HG03039 (cell line): ENCODE measurements at regions not wholly inside any gene's neighbourhood (a gene's known extent, or its start where the extent isn't known, plus 50 kb on each side); places are given as distances from the start of the nearest gene placed in this dataset.

Source experiments
- ATAC-seq: cut with Tn5 transposase; IDR thresholded peaks from one replicate; pipeline ENCODE4 v1.9.1; 2021; ENCODE audit warnings: mild to moderate bottlenecking, moderate library complexity; ENCODE audit not compliant: unreplicated experiment

DNA sequence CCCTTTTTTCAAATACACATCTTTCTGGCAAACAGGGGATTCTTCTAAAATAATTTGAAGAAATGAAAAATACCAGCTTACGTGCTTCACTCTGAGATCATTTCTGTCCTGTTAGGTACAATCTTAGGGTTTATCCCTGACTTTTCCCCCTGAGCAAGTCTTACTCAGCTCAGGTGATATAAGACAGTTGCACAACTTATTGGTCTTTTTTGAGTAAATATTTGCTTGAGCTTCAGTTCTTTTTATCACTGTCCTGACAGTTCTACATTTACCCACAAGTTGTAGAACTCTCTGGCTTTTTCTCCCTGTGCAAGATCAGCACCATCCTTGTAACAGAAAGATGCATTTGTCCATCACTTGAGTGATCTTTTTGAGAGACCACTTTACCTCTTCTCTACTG lies 84.9 kb downstream of the MID1IP1 start:
- ATAC-seq = no peak

DNA sequence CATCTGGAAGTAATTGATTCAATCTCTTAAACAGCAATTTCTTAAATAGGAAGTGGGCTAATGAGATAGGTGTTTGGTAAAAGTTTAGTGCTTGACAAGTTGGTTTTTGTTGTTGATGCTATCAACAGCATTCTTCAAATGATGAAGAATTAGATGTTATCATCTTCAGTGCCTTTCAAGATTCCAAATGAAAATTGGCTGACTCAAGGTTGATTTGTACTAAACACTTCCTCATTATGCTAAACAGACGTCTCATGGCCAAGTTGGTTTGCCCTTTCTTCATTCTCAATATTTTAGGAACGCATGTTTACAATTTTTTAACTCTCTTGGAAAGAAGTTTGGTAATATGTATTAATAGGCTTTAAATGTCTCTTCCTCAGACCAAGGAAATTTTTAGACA lies 86.0 kb downstream of the MID1IP1 start:
- ATAC-seq = no peak

DNA sequence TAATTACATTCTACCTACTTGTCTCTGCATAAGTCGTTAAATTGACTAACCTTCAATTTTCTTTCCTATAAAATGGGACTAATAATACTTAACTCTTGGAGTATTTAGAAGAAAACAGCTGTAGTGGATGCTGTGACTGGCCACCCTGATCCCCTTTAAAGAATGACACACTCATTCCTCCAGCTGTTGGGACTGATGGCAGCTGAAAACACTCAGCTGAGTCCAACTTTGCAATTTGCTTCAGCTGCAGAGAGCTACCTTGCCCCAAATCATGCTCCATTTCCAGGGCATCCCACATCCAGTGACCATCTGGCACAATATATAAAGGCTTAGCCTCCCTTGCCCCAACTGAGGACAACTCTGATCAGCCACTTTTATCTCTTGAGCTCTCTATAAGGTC lies 89.1 kb downstream of the MID1IP1 start:
- ATAC-seq = no peak

DNA sequence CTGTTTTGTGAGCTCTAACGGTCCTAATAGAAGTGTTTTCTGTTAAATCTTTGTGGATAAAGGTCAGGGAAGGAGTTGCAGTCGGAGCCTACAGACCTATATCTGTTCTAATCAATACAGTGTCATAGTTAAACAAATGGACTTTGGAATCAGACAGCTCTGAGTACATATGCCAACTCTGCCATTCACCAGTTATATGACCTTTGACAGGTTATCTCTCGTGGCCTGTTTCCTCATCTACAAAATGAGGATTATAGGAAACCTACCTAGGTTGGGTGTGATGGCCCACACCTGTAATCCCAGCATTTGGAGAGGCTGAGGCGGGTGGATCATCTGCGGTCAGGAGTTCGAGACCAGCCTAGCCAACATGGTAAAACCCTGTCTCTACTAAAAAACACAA lies 89.7 kb downstream of the MID1IP1 start:
- no peak for ATAC-seq

DNA sequence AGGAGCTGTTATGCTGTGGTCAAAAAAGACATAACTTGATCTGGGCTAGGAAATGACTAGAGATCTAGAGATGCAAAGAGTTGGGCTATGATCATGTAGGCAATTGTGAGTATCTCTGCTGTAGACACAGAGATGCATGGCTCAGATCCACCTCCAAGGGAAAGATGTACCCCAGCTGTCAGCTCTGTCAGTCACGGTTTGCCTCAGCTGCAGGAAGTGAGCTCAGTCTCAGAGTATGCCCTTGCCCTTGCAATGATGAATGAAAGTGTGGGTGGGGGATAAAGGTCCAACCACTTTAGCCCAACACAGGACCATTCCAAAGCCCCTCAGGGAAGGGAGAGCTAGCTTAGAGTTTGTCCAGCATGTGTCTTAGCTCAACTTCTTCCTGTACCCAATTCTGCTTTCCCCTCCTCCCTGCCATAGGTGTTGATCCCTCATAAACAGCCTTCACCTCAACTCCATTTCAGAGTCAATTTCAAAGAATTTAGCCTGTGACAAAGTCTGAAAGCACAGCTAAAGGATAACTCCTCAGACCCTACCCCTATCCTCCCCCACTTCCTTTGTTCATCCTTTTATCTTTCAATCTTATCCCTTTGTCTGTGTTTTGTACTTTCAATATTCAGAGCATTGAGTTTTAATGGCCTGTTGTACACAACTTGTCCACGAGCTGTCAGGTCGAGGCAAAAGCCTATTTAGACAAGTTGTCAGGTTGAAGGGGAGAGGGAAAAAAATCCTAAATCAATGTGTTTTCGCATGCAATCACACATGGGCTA lies 90.6 kb downstream of the MID1IP1 start:
- ATAC-seq = peak; percentile 62

DNA sequence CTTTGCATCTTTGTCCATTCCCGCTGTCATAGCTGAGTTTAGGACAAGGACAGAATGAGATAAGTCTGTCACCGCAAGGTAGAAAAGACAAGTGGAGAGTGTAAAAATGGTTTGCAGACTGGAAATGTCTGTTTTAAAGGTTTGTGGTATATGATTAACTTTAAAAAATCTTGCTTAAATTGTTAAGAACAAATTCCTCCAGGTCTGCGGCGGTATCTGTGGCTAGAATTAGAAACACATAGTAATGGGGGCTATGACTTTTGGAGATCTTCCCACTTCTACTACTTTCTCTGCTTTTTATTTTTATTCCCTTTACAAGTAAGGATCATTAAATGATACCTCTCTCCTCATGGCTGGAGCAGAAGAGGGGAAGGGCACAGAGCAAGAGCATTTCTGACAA lies 92.2 kb downstream of the MID1IP1 start:
- no peak for ATAC-seq

DNA sequence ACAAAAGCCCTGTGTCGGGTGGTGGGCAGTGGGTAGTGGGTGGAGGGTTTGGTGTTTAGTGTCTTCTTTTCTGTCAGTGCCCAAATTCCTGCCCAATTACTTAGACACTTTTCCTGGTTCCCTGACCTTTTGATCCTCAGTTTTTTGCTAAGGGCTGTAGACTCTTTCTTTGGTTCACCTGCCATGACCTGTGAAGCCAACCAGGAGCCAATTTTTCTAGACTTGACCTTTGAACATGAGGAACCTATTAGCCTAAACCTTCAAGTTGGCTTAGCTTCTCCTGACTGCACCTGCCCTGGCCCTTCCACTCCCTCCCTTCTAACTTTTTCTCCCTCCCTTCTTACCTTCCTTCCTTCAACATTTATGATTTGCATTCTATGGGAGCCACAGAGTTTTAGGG lies 94.5 kb downstream of the MID1IP1 start:
- ATAC-seq = no peak

DNA sequence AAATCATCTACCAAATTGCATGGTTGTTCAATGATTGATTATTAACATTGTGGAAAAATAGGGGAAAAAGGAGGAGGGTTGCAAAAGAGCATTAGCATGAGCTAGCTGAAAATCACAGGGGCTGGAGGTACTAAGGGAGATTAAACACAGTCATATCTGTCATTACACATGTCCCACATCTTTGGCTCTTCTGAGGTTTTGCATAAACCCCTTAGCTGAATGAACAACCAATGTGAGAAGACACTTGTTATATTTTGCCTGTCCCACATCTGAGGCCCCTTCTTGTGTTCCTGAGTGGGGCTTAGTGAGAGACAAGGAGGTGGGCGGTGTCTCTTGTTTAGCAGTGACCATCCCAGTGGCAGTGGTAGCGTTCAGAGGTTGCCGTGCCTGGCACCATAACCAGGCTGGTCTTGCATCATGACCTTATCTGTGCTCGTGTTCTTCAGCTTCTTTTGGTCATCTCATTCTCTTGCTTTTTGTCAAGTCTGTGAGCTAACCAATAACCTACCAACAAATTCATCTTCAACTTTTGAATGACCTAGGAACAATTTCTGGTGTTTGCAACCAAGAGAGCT lies 95.6 kb downstream of the MID1IP1 start:
- no peak for ATAC-seq

DNA sequence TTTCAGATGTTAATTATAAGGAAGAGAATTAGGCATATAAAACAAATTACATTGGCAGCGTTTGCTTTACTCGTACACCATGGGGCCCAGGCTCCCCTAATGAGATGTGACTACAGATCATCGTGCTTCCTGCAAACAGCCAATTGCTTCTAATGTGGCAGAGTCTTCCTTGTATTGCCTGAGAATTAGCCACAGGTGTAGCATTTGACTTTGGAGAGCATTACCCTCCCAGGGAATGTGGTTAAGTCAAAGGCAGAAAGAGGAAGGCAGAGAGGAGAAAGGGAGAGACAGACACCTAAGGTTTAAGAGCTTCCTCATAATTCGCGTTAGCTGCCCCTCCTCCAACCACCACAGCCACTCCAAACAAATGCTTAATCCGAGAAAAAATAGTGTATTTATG lies 97.0 kb downstream of the MID1IP1 start:
- ATAC-seq = no peak

DNA sequence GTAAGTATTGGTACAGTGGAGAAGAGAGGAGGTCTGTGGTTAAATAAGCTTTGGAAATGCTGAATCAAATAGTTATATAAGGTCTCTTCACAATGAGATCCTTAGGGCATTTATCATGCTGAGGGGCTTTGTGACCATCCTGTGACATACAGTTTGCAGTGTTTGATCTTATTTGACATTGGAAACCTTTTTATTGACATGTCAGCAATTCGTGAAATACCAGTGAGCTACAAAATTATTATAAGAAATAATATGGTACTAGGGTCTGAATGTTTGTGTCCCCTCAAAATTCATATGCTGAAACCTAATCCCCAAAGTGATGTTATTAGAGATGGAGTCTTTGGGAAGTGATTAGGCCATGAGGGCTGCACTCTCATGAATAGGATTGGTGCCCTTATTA lies 98.4 kb downstream of the MID1IP1 start:
- no peak for ATAC-seq

DNA sequence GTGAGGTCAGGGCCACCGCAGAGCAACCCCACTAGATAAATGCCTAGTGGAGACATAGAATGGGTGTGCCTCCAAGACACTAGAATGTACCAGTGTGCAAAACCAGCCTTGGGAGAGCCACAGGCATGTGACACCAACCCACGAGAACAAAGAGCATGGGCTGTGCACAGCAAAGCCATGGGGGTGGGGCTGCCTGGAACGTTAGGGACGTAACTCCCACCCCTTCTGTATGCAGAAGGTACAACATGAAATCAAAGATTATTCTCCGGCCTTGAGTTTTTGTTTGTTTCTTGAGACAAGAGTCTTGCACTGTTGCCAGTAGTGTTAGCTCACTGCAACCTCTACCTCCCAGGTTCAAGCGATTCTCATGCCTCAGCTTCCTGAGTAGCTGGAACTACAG lies 99.5 kb downstream of the MID1IP1 start:
- ATAC-seq = no peak

DNA sequence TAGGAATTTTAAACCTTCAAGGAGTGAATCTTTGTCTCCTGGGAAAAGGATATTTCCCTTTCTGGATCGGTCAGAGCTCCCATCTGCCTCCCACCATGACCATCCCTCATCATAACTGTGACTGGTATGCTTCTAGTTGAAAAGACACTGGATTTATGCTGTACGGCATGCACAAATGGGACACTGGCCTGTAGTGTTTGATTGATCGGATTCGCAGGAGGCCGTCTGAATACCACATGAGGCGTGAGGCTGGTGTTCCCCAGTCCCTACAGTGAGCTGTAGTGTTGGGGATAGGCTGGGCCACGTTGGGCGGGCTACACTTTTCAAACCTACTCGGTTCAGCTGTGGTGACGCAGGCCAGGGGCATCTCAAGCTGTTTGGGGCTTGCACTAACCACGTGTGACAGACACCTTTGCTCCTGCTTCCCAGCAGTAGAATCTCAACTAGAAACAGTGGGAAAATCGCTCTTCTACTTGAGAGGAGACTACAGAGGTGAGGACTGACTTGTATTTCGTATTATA lies 101.8 kb downstream of the MID1IP1 start:
- ATAC-seq = no peak

DNA sequence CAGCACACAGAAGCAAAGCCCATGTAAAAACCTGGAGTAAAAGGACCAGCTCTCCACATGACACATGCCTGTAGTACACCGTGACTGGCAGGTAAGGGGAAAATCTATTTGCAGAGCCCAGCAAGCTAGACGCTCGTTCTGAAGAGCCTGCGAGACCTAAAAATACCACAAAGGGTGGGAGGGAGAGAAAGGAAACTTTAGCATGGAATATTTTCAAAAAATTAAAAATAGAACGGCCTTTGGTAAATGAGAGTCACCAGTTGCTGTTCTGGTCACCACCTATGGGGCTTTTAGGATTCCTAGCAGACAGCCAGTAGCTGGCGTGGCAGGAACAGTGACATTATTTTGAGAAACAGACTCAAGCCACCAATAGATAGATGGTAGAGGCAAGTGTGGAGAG lies 115.5 kb downstream of the MID1IP1 start:
- ATAC-seq = no peak

DNA sequence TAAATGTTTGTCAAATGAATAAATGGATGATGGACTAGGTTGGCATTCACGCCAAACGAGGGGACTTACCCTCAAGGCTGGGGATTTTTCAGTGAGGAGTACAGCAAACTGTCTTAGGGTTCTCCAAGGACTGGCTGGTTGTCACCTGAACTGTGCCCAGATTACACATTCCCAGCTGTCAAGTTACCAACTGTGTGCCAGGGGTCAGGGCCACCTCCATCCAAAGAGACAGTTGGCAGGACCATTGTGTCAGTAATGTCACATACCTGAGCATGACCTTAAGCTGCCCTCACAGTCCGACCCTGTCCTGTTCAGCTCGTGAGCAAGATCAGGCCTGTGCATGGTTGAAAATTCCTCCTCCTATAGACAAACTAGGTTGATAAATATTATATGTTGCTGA lies 116.7 kb downstream of the MID1IP1 start:
- ATAC-seq = no peak

DNA sequence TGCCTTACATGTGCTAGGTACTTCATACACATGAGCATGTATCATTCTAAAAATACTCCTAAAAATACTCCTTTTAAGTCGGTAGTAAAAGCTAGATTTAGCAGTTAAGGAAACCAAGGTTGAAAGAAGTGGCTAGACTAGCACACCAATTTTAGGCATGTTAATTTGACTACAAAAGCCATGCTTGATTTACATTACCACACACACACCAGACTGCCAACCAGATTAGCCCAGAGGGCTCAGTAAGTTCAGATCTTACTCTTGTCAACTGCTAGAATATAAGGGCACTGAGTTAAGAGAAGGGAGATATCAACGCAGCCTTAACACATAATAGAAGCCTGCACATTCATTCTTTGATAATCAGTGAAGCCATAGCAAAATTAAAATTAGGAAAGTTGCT lies 117.9 kb downstream of the MID1IP1 start:
- ATAC-seq = no peak

DNA sequence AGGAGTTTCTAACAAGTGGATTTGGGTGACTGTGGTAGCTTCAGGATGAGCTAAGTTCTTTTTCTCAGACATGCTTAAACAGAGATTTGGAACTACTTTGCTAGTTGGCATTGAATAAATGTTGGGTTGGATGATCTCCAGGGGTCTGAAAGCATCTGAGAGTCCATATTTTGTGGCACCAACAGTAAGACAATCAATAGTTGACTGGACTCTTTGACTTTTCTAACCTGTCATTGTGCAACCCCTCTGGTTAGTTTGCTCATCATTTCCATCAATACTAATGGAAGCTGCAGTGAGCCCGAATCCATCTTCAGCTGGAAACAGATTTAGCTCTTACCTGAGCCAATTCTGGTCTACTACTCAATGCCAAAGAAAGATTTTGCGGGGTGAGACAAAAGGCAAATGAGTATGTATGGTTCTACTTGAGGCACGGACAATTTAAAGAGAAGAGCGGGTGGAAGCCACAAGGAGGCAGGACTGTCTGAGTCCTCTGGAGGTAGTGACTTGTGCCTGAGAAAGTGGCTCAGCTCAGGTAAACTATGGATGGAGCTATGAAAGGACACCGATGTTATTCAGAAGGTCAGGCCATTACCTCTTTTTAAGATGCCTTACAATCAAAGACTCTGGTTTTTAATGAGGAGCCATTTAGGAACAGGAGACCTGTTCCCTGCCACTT lies 118.7 kb downstream of the MID1IP1 start:
- ATAC-seq = no peak

DNA sequence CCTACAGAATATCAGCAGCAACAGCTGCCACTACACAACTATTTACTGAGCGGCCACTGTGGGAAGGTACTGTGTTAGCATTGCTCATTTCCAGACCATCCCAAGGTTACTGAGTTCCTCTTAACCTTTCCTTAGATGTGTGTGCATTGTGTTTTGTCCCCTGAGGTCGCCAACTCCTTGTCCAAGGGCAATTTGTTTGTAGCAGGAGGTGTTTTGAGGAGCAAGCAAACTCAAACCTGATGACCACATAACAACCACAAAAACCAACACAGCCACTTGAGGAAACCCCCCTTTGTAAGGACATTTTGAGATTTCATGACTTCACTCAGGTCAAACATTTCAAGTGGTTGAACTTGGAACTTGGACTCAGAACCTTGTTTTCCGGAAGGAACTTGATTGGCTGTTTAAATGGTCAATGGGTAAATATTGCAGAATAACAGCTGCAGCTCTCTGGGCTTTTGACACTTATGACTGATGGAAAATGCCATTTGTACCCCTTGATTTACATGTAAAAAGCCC lies 122.3 kb downstream of the MID1IP1 start:
- peak; percentile 45 for ATAC-seq

DNA sequence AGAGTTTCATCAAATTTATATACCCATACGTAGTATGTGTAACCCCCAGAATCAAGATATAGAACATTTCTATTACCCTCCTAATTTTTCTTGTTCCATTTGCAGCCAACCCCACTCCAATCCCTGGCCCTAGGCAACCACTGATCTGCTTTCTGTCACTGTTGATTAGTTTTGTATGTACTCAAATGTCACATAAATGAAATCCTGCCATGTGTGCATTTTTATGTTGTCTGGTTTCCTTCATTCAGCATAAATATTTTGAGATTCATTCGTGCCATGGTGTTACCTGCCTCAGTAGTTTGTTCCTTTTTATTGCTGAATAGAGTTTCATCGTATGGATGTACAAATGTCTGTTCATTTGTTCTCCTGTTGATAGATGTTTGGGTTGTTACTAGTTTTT lies 126.3 kb downstream of the MID1IP1 start:
- no peak for ATAC-seq

DNA sequence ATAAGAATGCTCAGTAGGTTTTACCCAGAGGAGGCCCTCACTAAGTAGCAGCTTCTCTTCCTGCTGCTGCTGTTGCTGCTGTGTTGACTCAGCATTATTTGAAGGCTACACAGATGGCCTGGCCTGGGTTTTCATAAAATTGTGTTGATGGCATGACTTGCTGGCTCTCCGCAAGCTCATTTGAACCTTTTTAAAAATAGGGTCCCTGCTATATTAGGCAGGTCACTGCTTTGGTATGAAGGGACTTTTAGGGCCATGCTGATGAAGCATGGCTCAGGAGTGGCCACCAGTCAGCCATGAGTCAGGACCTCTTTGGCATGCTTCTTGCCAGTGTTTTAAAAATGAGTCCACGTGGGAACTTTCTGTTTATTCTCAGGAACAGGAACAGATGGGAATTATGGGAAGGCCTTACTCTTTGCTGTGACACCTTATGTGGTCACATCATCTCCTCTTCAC lies 128.7 kb downstream of the MID1IP1 start:
- no peak for ATAC-seq

DNA sequence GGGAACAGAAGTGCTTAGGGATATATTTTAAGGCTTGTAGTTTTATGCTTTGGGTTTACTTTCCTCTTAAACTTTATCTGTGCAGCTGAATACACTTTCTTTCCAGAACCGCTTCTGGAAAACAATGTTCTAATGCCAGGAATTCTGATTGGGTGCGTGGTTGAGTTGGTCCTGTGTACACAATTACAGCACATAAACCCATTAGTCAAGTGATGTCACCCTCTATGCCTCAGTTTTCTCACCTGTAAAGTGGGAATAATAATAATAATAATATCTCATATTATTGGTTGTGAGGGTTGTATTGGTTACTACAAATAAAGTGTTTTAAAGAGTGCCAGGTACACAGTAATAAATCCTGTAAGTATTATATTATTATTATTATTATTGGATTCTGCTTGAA lies 129.2 kb downstream of the MID1IP1 start:
- ATAC-seq = no peak

DNA sequence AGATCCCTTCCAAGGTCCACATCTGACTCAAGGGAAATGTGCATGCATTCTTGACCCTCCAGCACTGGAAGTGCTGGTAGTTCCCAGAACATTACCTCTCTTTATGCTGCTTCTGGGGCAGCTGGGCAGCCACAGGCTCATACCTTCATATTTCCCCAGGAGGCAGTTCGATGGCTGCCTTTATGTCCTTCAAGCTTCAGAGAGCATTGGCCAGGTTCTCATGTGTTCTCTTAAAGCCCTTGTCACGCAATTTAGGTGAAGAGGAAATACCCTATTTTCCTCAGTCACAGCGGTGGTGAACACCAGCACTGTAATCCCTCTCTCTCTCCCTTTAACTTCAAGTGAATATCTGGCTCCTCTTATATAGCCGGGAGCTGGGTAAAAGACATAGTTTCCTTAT lies 134.3 kb downstream of the MID1IP1 start:
- no peak for ATAC-seq

DNA sequence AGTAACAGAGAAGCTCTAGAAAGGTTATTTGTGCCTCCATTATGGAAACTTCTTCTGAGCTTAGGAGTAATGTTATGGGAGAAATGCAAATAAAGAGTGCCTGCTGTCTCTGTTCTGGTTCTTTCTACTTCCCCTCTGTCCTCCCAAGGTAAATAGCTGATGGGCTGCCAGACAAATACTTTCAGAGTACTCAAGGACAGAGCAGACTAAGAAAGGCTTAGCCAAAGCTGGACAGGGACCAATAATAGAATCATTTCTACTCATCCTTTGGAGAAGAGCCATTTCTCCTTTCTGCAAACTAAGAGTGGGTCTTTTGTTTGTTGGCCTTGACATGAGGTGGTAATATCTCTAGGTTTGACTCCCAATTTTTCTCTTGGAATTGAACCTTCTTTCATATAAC lies 136.1 kb downstream of the MID1IP1 start:
- ATAC-seq = no peak
